ENCODE measurements at regions not wholly inside any gene's neighbourhood (a gene's known extent, or its start where the extent isn't known, plus 50 kb on each side); places are given as distances from the start of the nearest gene placed in this dataset.

DNA sequence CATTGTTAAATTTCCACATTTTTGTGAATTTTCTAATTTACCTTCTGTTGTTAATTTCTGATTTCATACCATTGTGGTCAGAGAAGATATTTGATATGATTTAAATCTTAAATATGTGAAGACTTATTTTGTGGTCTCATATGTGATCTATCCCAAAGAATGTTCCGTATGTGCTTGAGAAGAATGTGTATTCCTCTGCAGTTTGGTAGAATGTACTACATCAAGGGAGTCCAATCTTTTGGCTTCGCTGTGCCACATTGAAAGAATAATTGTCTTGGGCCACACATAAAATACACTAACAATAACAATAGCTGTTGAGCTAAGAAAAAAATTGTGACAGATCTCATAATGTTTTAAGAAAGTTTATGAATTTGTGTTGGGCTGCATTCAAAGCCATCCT is 140.7 kb upstream of the PRNP start:
- H3K4me2 ChIP-seq (ENCODE audit: insufficient read depth, low read length): no peak overlapping the region
- no peak overlapping the region for H3K4me3 ChIP-seq (ENCODE audit: low read depth in 1 of 2, low read length in 2 of 2)
- no peaks in the 10 kb centered on the region for H3K9me3 ChIP-seq (ENCODE audit: insufficient read depth, low read length, severe bottlenecking)
- no peak overlapping the region for H2AFZ ChIP-seq (ENCODE audit: low read depth, low read length)
- no peak for DNase-seq
- H3K9ac ChIP-seq (ENCODE audit: low read depth, low read length): no peak overlapping the region
- no peak for ATAC-seq (ENCODE audit: insufficient read depth, low read depth)
- H3K27ac ChIP-seq (ENCODE audit: low read length): no peak overlapping the region
- H3K36me3 ChIP-seq (ENCODE audit: insufficient read depth, low read length): no peaks in the 10 kb centered on the region
- H3K4me1 ChIP-seq (ENCODE audit: insufficient read depth, low read length): no peaks in the 10 kb centered on the region
- TF ChIP-seq, protein P1, sequence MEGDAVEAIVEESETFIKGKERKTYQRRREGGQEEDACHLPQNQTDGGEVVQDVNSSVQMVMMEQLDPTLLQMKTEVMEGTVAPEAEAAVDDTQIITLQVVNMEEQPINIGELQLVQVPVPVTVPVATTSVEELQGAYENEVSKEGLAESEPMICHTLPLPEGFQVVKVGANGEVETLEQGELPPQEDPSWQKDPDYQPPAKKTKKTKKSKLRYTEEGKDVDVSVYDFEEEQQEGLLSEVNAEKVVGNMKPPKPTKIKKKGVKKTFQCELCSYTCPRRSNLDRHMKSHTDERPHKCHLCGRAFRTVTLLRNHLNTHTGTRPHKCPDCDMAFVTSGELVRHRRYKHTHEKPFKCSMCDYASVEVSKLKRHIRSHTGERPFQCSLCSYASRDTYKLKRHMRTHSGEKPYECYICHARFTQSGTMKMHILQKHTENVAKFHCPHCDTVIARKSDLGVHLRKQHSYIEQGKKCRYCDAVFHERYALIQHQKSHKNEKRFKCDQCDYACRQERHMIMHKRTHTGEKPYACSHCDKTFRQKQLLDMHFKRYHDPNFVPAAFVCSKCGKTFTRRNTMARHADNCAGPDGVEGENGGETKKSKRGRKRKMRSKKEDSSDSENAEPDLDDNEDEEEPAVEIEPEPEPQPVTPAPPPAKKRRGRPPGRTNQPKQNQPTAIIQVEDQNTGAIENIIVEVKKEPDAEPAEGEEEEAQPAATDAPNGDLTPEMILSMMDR (IDR thresholded peaks at IDR 0.05; ENCODE audit: borderline replicate concordance, extremely low read depth, low read length, poor library complexity, severe bottlenecking): no peak
- TF ChIP-seq EZH2 (IDR thresholded peaks at IDR 0.05; ENCODE audit: borderline replicate concordance, low read depth, low read length, severe bottlenecking): no peak
- peaks cover 19% of the 10 kb centered on the region for H3K27me3 ChIP-seq (ENCODE audit: insufficient read depth, low read length, poor library complexity)
- H4K20me1 ChIP-seq (ENCODE audit: insufficient read depth, low read length): no peaks in the 10 kb centered on the region
- no peaks in the 10 kb centered on the region for H3K79me2 ChIP-seq (ENCODE audit: insufficient read depth, low read length)

DNA sequence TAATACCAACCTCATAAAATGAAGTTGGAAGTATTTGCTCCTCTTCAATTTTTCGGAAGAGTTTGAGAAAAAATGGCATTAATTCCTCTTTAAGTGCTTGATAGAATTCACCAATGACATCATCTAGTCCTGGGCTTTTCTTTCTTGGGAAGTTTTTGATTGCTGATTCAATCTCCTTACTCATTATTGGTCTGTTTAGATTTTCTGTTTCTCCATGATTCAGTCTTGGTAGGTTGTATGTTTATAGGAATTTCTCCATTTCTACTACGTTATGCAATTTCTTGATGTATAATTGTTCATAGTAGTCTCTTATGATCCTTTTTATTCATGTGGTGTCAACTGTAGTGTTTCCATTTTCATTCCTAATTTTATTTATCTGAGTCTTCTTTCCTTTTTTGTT is 141.5 kb upstream of the PRNP start:
- DNase-seq: no peak
- H3K4me2 ChIP-seq (ENCODE audit: insufficient read depth, low read length): no peak overlapping the region
- H3K79me2 ChIP-seq (ENCODE audit: insufficient read depth, low read length): no peaks in the 10 kb centered on the region

GRCh38 chr20:4542270-4542669 is 144.0 kb upstream of the PRNP start:
- Histone ChIP-seq H3K27me3 (ENCODE audit: insufficient read depth, low read length, poor library complexity) (peaks cover 3% of the 10 kb centered on the region), H4K20me1 (ENCODE audit: insufficient read depth, low read length) (no peaks in the 10 kb centered on the region), H3K79me2 (ENCODE audit: insufficient read depth, low read length) (no peaks in the 10 kb centered on the region), H3K27ac (ENCODE audit: low read length) (no peak overlapping the region), H3K4me3 (ENCODE audit: low read depth in 1 of 2, low read length in 2 of 2) (no peak overlapping the region), H2AFZ (ENCODE audit: low read depth, low read length) (no peak overlapping the region), H3K9ac (ENCODE audit: low read depth, low read length) (no peak overlapping the region), H3K4me2 (ENCODE audit: insufficient read depth, low read length) (no peak overlapping the region), H3K9me3 (ENCODE audit: insufficient read depth, low read length, severe bottlenecking) (no peaks in the 10 kb centered on the region), H3K4me1 (ENCODE audit: insufficient read depth, low read length) (no peaks in the 10 kb centered on the region), H3K36me3 (ENCODE audit: insufficient read depth, low read length) (no peaks in the 10 kb centered on the region)
- DNase-seq (no peak), ATAC-seq (ENCODE audit: insufficient read depth, low read depth) (no peak)
- TF ChIP-seq EZH2 (IDR thresholded peaks at IDR 0.05; ENCODE audit: borderline replicate concordance, low read depth, low read length, severe bottlenecking): no peak
- TF ChIP-seq, protein P1 (IDR thresholded peaks at IDR 0.05; ENCODE audit: borderline replicate concordance, extremely low read depth, low read length, poor library complexity, severe bottlenecking): no peak

More for the DNA sequence above, 141.5 kb upstream of the PRNP start:
- H4K20me1 ChIP-seq (ENCODE audit: insufficient read depth, low read length): no peaks in the 10 kb centered on the region
- no peak overlapping the region for H3K4me3 ChIP-seq (ENCODE audit: low read depth in 1 of 2, low read length in 2 of 2)
- H3K36me3 ChIP-seq (ENCODE audit: insufficient read depth, low read length): no peaks in the 10 kb centered on the region
- TF ChIP-seq, protein P1 (IDR thresholded peaks at IDR 0.05; ENCODE audit: borderline replicate concordance, extremely low read depth, low read length, poor library complexity, severe bottlenecking): no peak
- H3K4me1 ChIP-seq (ENCODE audit: insufficient read depth, low read length): no peaks in the 10 kb centered on the region
- no peak for ATAC-seq (ENCODE audit: insufficient read depth, low read depth)
- no peak overlapping the region for H3K9ac ChIP-seq (ENCODE audit: low read depth, low read length)
- H3K27ac ChIP-seq (ENCODE audit: low read length): no peak overlapping the region
- H3K9me3 ChIP-seq (ENCODE audit: insufficient read depth, low read length, severe bottlenecking): no peaks in the 10 kb centered on the region
- H2AFZ ChIP-seq (ENCODE audit: low read depth, low read length): no peak overlapping the region
- H3K27me3 ChIP-seq (ENCODE audit: insufficient read depth, low read length, poor library complexity): peaks cover 19% of the 10 kb centered on the region

DNA sequence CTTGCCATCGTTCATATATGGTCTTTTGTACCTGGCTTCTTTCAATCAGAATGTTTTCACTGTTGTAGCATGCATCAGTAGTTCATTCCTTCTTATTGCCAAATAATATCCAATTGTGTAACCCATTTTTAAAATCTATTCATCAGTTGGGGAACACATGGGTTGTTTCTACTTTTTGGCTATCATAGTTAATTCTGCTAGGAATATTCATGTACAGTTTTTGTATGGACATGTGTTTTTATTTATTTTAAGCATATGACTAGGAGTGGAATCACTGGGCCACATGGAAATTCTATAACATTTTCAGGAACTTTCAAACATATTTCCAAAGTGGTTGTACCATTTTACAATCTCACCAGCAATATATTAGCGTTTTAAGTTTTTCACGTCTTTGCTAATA is 151.9 kb upstream of the PRNP start:
- no peak overlapping the region for H2AFZ ChIP-seq (ENCODE audit: low read depth, low read length)
- H3K27me3 ChIP-seq (ENCODE audit: insufficient read depth, low read length, poor library complexity): peaks cover 6% of the 10 kb centered on the region
- no peaks in the 10 kb centered on the region for H3K79me2 ChIP-seq (ENCODE audit: insufficient read depth, low read length)
- no peak for TF ChIP-seq EZH2 (IDR thresholded peaks at IDR 0.05; ENCODE audit: borderline replicate concordance, low read depth, low read length, severe bottlenecking)
- TF ChIP-seq, protein P1 (IDR thresholded peaks at IDR 0.05; ENCODE audit: borderline replicate concordance, extremely low read depth, low read length, poor library complexity, severe bottlenecking): no peak
- no peaks in the 10 kb centered on the region for H4K20me1 ChIP-seq (ENCODE audit: insufficient read depth, low read length)
- ATAC-seq (ENCODE audit: insufficient read depth, low read depth) (no peak), DNase-seq (no peak)
- H3K27ac ChIP-seq (ENCODE audit: low read length): no peak overlapping the region
- no peaks in the 10 kb centered on the region for H3K36me3 ChIP-seq (ENCODE audit: insufficient read depth, low read length)
- H3K4me1 ChIP-seq (ENCODE audit: insufficient read depth, low read length): no peaks in the 10 kb centered on the region
- H3K4me3 ChIP-seq (ENCODE audit: low read depth in 1 of 2, low read length in 2 of 2): no peak overlapping the region
- H3K9me3 ChIP-seq (ENCODE audit: insufficient read depth, low read length, severe bottlenecking): no peaks in the 10 kb centered on the region
- H3K9ac ChIP-seq (ENCODE audit: low read depth, low read length): no peak overlapping the region
- no peak overlapping the region for H3K4me2 ChIP-seq (ENCODE audit: insufficient read depth, low read length)

Data from DND-41 (cell line).